Testis (tissue), 2 donors: ENCODE measurements at regions not wholly inside any gene's neighbourhood (a gene's known extent, or its start where the extent isn't known, plus 50 kb on each side); places are given as distances from the start of the nearest gene placed in this dataset.
A peak's percentile ranks its signal among the peaks of the same experiment; 100 is the strongest.

Experiments
- DNase-seq: peaks from one replicate; pipeline ENCODE4 v3.0.0-alpha.2; 2019
- H3K27ac ChIP-seq, 2 donors: fragments of 200-600 bp; sonication (generic); one replicate each; pipeline ENCODE4 v1.5.1; 2019
- H3K27me3 ChIP-seq: fragments of 200-600 bp; sonication (generic); one replicate; pipeline ENCODE4 v1.5.1; 2019
- H3K36me3 ChIP-seq: fragments of 200-600 bp; sonication (generic); one replicate; pipeline ENCODE4 v1.5.1; 2017; ENCODE audit warnings: low read depth; ENCODE audit errors: missing control alignments
- H3K4me1 ChIP-seq: fragments of 200-600 bp; sonication (generic); one replicate; pipeline ENCODE4 v1.5.1; 2019
- H3K4me3 ChIP-seq, 2 donors: fragments of 200-600 bp; sonication (generic); one replicate each; pipeline ENCODE4 v1.5.1; 2017 to 2019
- H3K9me3 ChIP-seq: fragments of 200-600 bp; sonication (generic); one replicate; pipeline ENCODE4 v1.5.1; 2017
- CTCF ChIP-seq, 3 experiments: fragments of 450-650 bp in 2 of 3; fragments of 200-600 bp in 1 of 3; sonication (generic) in 1 of 3; IDR thresholded peaks; one replicate each; pipeline ENCODE4 v1.5.1; 2016 to 2019; ENCODE audit warnings: antibody characterized with exemption in 3 of 3, mild to moderate bottlenecking in 2 of 3, moderate library complexity in 1 of 3
- POLR2A ChIP-seq: fragments of 450-650 bp; IDR thresholded peaks from one replicate; pipeline ENCODE4 v1.6.1; 2017; ENCODE audit warnings: antibody characterized with exemption, mild to moderate bottlenecking, moderate library complexity
- WGBS, 2 donors: methylation state at CpG; one replicate each; pipeline ENCODE4 v1.1.5; 2018; 5-methylcytosine and 5-hydroxymethylcytosine counted together
- intact Hi-C: fragments of 100-400 bp; cut with DNase I; formaldehyde crosslinking; loops from one replicate; pipeline ENCODE4 v1.15.1; 2023; ENCODE audit warnings: low total_unique reads

GRCh38 chr4:151530230-151530629, 121.3 kb downstream of the FHIP1A start:
- Histone ChIP-seq H3K27ac (no peak overlapping the region), H3K4me3 (no peak overlapping the region), H3K4me1 (no peaks in the 10 kb centered on the region), H3K9me3 (no peaks in the 10 kb centered on the region), H3K27me3 (no peaks in the 10 kb centered on the region), H3K36me3 (no peaks in the 10 kb centered on the region)
- no peak for DNase-seq
- intact Hi-C loops, result no loop called here
- WGBS, 2 donors, result 88 to 98% methylated on average over 2 of the region's 2 CpGs
- no peak for TF ChIP-seq POLR2A
- TF ChIP-seq CTCF (IDR thresholded peaks at IDR 0.05), result no peak

GRCh38 chr4:151530783-151531182, 121.8 kb downstream of the FHIP1A start:
- no peaks in the 10 kb centered on the region for H3K9me3 ChIP-seq
- DNase-seq, result no peak
- no peaks in the 10 kb centered on the region for H3K36me3 ChIP-seq
- no peaks in the 10 kb centered on the region for H3K27me3 ChIP-seq
- no peak overlapping the region for H3K4me3 ChIP-seq
- 60 to 81% methylated on average over 1 of the region's 1 CpG for WGBS, 2 donors
- no peak overlapping the region for H3K27ac ChIP-seq
- intact Hi-C loops, result no loop called here
- TF ChIP-seq CTCF (IDR thresholded peaks at IDR 0.05), result peak in 1 of 3 experiments; percentile 37
- no peak for TF ChIP-seq POLR2A
- no peaks in the 10 kb centered on the region for H3K4me1 ChIP-seq

GRCh38 chr4:151532001-151532708, 123.2 kb downstream of the FHIP1A start:
- H3K4me1 ChIP-seq, result no peaks in the 10 kb centered on the region
- DNase-seq, result no peak
- intact Hi-C loops, result no loop called here

GRCh38 chr4:151534195-151534594, 125.2 kb downstream of the FHIP1A start:
- no peaks in the 10 kb centered on the region for H3K4me1 ChIP-seq
- DNase-seq, result no peak
- 55 to 88% methylated on average over 1 of the region's 1 CpG for WGBS, 2 donors
- H3K4me3 ChIP-seq, result no peak overlapping the region
- intact Hi-C loops, result no loop called here
- H3K9me3 ChIP-seq, result no peaks in the 10 kb centered on the region
- H3K27ac ChIP-seq, result no peak overlapping the region
- TF ChIP-seq POLR2A (no peak), CTCF (IDR thresholded peaks at IDR 0.05) (no peak)
- no peaks in the 10 kb centered on the region for H3K27me3 ChIP-seq
- no peaks in the 10 kb centered on the region for H3K36me3 ChIP-seq

More at GRCh38 chr4:151532001-151532708, 123.2 kb downstream of the FHIP1A start:
- no peak overlapping the region for H3K4me3 ChIP-seq
- no peaks in the 10 kb centered on the region for H3K9me3 ChIP-seq
- H3K27me3 ChIP-seq, result no peaks in the 10 kb centered on the region
- H3K36me3 ChIP-seq, result no peaks in the 10 kb centered on the region
- WGBS, 2 donors, result 78 to 92% methylated on average over 6 of the region's 6 CpGs
- TF ChIP-seq CTCF (IDR thresholded peaks at IDR 0.05), result no peak
- TF ChIP-seq POLR2A, result no peak
- no peak overlapping the region for H3K27ac ChIP-seq

GRCh38 chr4:151535366-151535765, 126.4 kb downstream of the FHIP1A start:
- no peak for TF ChIP-seq CTCF (IDR thresholded peaks at IDR 0.05)
- TF ChIP-seq POLR2A, result no peak

More at GRCh38 chr4:151535366-151535765, 126.4 kb downstream of the FHIP1A start:
- no peaks in the 10 kb centered on the region for H3K9me3 ChIP-seq
- H3K27me3 ChIP-seq, result no peaks in the 10 kb centered on the region
- H3K36me3 ChIP-seq, result no peaks in the 10 kb centered on the region
- intact Hi-C loops, result no loop called here
- no peaks in the 10 kb centered on the region for H3K4me1 ChIP-seq
- H3K27ac ChIP-seq, result no peak overlapping the region
- DNase-seq, result no peak
- no peak overlapping the region for H3K4me3 ChIP-seq
